ENCODE measurements at regions not wholly inside any gene's neighbourhood (a gene's known extent, or its start where the extent isn't known, plus 50 kb on each side); places are given as distances from the start of the nearest gene placed in this dataset.

GRCh38 chr1:168911370-168911769 is 182.4 kb upstream of the DPT start:
- peaks cover 2% of the 10 kb centered on the region for H3K27me3 Mint-ChIP-seq
- ATAC-seq = no peak
- H3K27ac Mint-ChIP-seq = no peak overlapping the region

GRCh38 chr1:168913711-168914463 is 184.9 kb upstream of the DPT start:
- peaks cover 10% of the 10 kb centered on the region for H3K27me3 Mint-ChIP-seq
- H3K4me1 Mint-ChIP-seq = no peaks in the 10 kb centered on the region
- no peak overlapping the region for H3K27ac Mint-ChIP-seq
- no peak for ATAC-seq
- H3K36me3 Mint-ChIP-seq = no peaks in the 10 kb centered on the region
- no peaks in the 10 kb centered on the region for H3K9me3 Mint-ChIP-seq
- no peak overlapping the region for H3K4me3 Mint-ChIP-seq

More at GRCh38 chr1:168911370-168911769, 182.4 kb upstream of the DPT start:
- H3K4me3 Mint-ChIP-seq = no peak overlapping the region
- H3K4me1 Mint-ChIP-seq = no peaks in the 10 kb centered on the region
- H3K9me3 Mint-ChIP-seq = no peaks in the 10 kb centered on the region
- no peaks in the 10 kb centered on the region for H3K36me3 Mint-ChIP-seq

- Mint-ChIP-seq H3K36me3 (no peaks in the 10 kb centered on the region), H3K9me3 (no peaks in the 10 kb centered on the region), H3K27ac (no peak overlapping the region), H3K27me3 (peaks cover 10% of the 10 kb centered on the region), H3K4me1 (no peaks in the 10 kb centered on the region), H3K4me3 (no peak overlapping the region)
- ATAC-seq = no peak
These were observed 188.3 kb upstream of the DPT start for GRCh38 chr1:168917309-168917708.

- Mint-ChIP-seq H3K4me3 (no peak overlapping the region), H3K9me3 (no peaks in the 10 kb centered on the region), H3K27ac (no peak overlapping the region), H3K4me1 (no peaks in the 10 kb centered on the region), H3K27me3 (peaks cover 10% of the 10 kb centered on the region), H3K36me3 (no peaks in the 10 kb centered on the region)
- ATAC-seq = no peak
These were observed 188.7 kb upstream of the ATP1B1 start for GRCh38 chr1:168917796-168918195.

- peaks cover 10% of the 10 kb centered on the region for H3K27me3 Mint-ChIP-seq
These were observed 187.4 kb upstream of the ATP1B1 start for GRCh38 chr1:168918860-168919741.

GRCh38 chr1:168920456-168921094 is 185.9 kb upstream of the ATP1B1 start:
- Mint-ChIP-seq H3K36me3 (no peaks in the 10 kb centered on the region), H3K4me1 (no peaks in the 10 kb centered on the region), H3K27me3 (peaks cover 10% of the 10 kb centered on the region), H3K4me3 (no peak overlapping the region), H3K27ac (no peak overlapping the region), H3K9me3 (no peaks in the 10 kb centered on the region)
- no peak for ATAC-seq

More at GRCh38 chr1:168918860-168919741, 187.4 kb upstream of the ATP1B1 start:
- H3K9me3 Mint-ChIP-seq = no peaks in the 10 kb centered on the region
- H3K36me3 Mint-ChIP-seq = no peaks in the 10 kb centered on the region
- H3K27ac Mint-ChIP-seq = no peak overlapping the region
- ATAC-seq = no peak
- no peaks in the 10 kb centered on the region for H3K4me1 Mint-ChIP-seq
- no peak overlapping the region for H3K4me3 Mint-ChIP-seq

GRCh38 chr1:168921629-168922028 is 184.9 kb upstream of the ATP1B1 start:
- Mint-ChIP-seq H3K27me3 (peaks cover 6% of the 10 kb centered on the region), H3K4me1 (no peaks in the 10 kb centered on the region), H3K27ac (no peak overlapping the region), H3K36me3 (no peaks in the 10 kb centered on the region), H3K9me3 (no peaks in the 10 kb centered on the region), H3K4me3 (no peak overlapping the region)
- ATAC-seq = no peak

- peaks cover 12% of the 10 kb centered on the region for H3K27me3 Mint-ChIP-seq
- no peaks in the 10 kb centered on the region for H3K4me1 Mint-ChIP-seq
- no peak for ATAC-seq
- H3K36me3 Mint-ChIP-seq = no peaks in the 10 kb centered on the region
- no peak overlapping the region for H3K4me3 Mint-ChIP-seq
- peaks cover under 1% of the 10 kb centered on the region for H3K9me3 Mint-ChIP-seq
- H3K27ac Mint-ChIP-seq = no peak overlapping the region
These were observed 182.9 kb upstream of the ATP1B1 start for GRCh38 chr1:168923521-168924136.

- H3K4me1 Mint-ChIP-seq = no peaks in the 10 kb centered on the region
- peaks cover 3% of the 10 kb centered on the region for H3K9me3 Mint-ChIP-seq
- H3K27me3 Mint-ChIP-seq = peaks cover 22% of the 10 kb centered on the region
- no peaks in the 10 kb centered on the region for H3K36me3 Mint-ChIP-seq
- no peak overlapping the region for H3K4me3 Mint-ChIP-seq
- no peak for ATAC-seq
- H3K27ac Mint-ChIP-seq = no peak overlapping the region
These were observed 181.5 kb upstream of the ATP1B1 start for GRCh38 chr1:168924976-168925375.

GRCh38 chr1:168926236-168926635 is 180.3 kb upstream of the ATP1B1 start:
- no peak for ATAC-seq
- H3K27ac Mint-ChIP-seq = no peak overlapping the region
- H3K9me3 Mint-ChIP-seq = peaks cover 3% of the 10 kb centered on the region
- H3K36me3 Mint-ChIP-seq = no peaks in the 10 kb centered on the region
- no peaks in the 10 kb centered on the region for H3K4me1 Mint-ChIP-seq
- H3K27me3 Mint-ChIP-seq = peaks cover 22% of the 10 kb centered on the region
- H3K4me3 Mint-ChIP-seq = no peak overlapping the region

- H3K36me3 Mint-ChIP-seq = no peaks in the 10 kb centered on the region
These were observed 174.0 kb upstream of the ATP1B1 start for GRCh38 chr1:168932539-168932938.

GRCh38 chr1:168933141-168933805 is 173.2 kb upstream of the ATP1B1 start:
- H3K36me3 Mint-ChIP-seq = no peaks in the 10 kb centered on the region
- H3K27ac Mint-ChIP-seq = no peak overlapping the region

More at GRCh38 chr1:168932539-168932938, 174.0 kb upstream of the ATP1B1 start:
- Mint-ChIP-seq H3K9me3 (peaks cover 16% of the 10 kb centered on the region), H3K4me1 (no peaks in the 10 kb centered on the region), H3K27ac (no peak overlapping the region), H3K4me3 (no peak overlapping the region), H3K27me3 (peaks cover 19% of the 10 kb centered on the region)
- ATAC-seq = no peak

GRCh38 chr1:168939110-168939946 is 167.2 kb upstream of the ATP1B1 start:
- Mint-ChIP-seq H3K9me3 (peaks cover 13% of the 10 kb centered on the region), H3K36me3 (no peaks in the 10 kb centered on the region), H3K27me3 (peaks cover 30% of the 10 kb centered on the region), H3K4me1 (no peaks in the 10 kb centered on the region), H3K4me3 (no peak overlapping the region), H3K27ac (no peak overlapping the region)
- no peak for ATAC-seq

More at GRCh38 chr1:168933141-168933805, 173.2 kb upstream of the ATP1B1 start:
- Mint-ChIP-seq H3K27me3 (peaks cover 13% of the 10 kb centered on the region), H3K9me3 (peaks cover 16% of the 10 kb centered on the region), H3K4me3 (no peak overlapping the region), H3K4me1 (no peaks in the 10 kb centered on the region)
- ATAC-seq = no peak

GRCh38 chr1:168939947-168940223 is 166.6 kb upstream of the ATP1B1 start:
- H3K9me3 Mint-ChIP-seq = peaks cover 8% of the 10 kb centered on the region
- no peaks in the 10 kb centered on the region for H3K4me1 Mint-ChIP-seq
- H3K27me3 Mint-ChIP-seq = peaks cover 32% of the 10 kb centered on the region
- no peak overlapping the region for H3K27ac Mint-ChIP-seq
- no peak overlapping the region for H3K4me3 Mint-ChIP-seq
- no peaks in the 10 kb centered on the region for H3K36me3 Mint-ChIP-seq
- no peak for ATAC-seq

Measured in stimulated activated memory B cell treated with anti-CD40 and anti-IgM and Interleukin-4, amounts not matched to agents 10 μg/mL and 1 μg/mL and 100 μg/mL, for 72 hours (primary cell).